Right atrium auricular region (tissue), 2 donors: ENCODE measurements at regions not wholly inside any gene's neighbourhood (a gene's known extent, or its start where the extent isn't known, plus 50 kb on each side); places are given as distances from the start of the nearest gene placed in this dataset.

Experiments used
- DNase-seq: peaks from one replicate; pipeline ENCODE4 v3.0.0-alpha.2; 2019; ENCODE audit warnings: low spot score
- H3K27ac ChIP-seq, 2 donors: fragments of 200-600 bp; sonication (generic); 1 replicate in 1 of 2; 2 replicates in 1 of 2; pipeline ENCODE4 v1.5.1; 2016 to 2019
- H3K27me3 ChIP-seq, 2 donors: fragments of 200-600 bp; sonication (generic); one replicate each; pipeline versions ENCODE4 v1.5.1 to v1.6.0; 2017 to 2019
- H3K36me3 ChIP-seq: fragments of 200-600 bp; sonication (generic); one replicate; pipeline ENCODE4 v1.5.1; 2016
- H3K4me1 ChIP-seq, 2 donors: fragments of 200-600 bp; sonication (generic); one replicate each; pipeline versions ENCODE4 v1.5.1 to v1.6.0; 2017 to 2019
- H3K4me3 ChIP-seq, 2 donors: fragments of 200-600 bp; sonication (generic); 1 replicate in 1 of 2; 2 replicates in 1 of 2; pipeline ENCODE4 v1.5.1; 2017 to 2019; ENCODE audit warnings: mild to moderate bottlenecking in 1 of 2, moderate library complexity in 1 of 2
- H3K9me3 ChIP-seq, 2 donors: fragments of 200-600 bp; sonication (generic); one replicate each; pipeline ENCODE4 v1.5.1; 2019
- CTCF ChIP-seq, 2 donors: fragments of 200-600 bp; sonication (generic); IDR thresholded peaks; one replicate each; pipeline ENCODE4 v1.5.1; 2019; ENCODE audit warnings: antibody characterized with exemption in 2 of 2

- Histone ChIP-seq H3K36me3 (no peaks in the 10 kb centered on the region), H3K4me3 (no peak overlapping the region), H3K27ac (peak overlapping the region in 1 of 2 donors; percentile 63), H3K9me3 (no peaks in the 10 kb centered on the region), H3K4me1 (peaks cover 0 to 21% of the 10 kb centered on the region in 2 donors), H3K27me3 (no peaks in the 10 kb centered on the region)
- TF ChIP-seq CTCF (IDR thresholded peaks at IDR 0.05): no peak
- peak; percentile 67 for DNase-seq
Measured at GRCh38 chr1:58971629-58972140, 187.8 kb upstream of the JUN start.

GRCh38 chr1:58975888-58976287, 192.0 kb upstream of the JUN start:
- H3K4me1 ChIP-seq: peaks cover 0 to 8% of the 10 kb centered on the region in 2 donors
- H3K36me3 ChIP-seq: no peaks in the 10 kb centered on the region
- no peak overlapping the region for H3K4me3 ChIP-seq
- no peak overlapping the region for H3K27ac ChIP-seq
- H3K27me3 ChIP-seq: no peaks in the 10 kb centered on the region
- TF ChIP-seq CTCF (IDR thresholded peaks at IDR 0.05): no peak
- no peaks in the 10 kb centered on the region for H3K9me3 ChIP-seq
- DNase-seq: no peak

GRCh38 chr1:58976294-58976693, 192.4 kb upstream of the JUN start:
- no peak for TF ChIP-seq CTCF (IDR thresholded peaks at IDR 0.05)
- no peak for DNase-seq
- Histone ChIP-seq H3K9me3 (no peaks in the 10 kb centered on the region), H3K4me3 (no peak overlapping the region), H3K27ac (no peak overlapping the region), H3K4me1 (peaks cover 0 to 8% of the 10 kb centered on the region in 2 donors), H3K27me3 (no peaks in the 10 kb centered on the region), H3K36me3 (no peaks in the 10 kb centered on the region)

- H3K27ac ChIP-seq: no peak overlapping the region
- H3K27me3 ChIP-seq: no peaks in the 10 kb centered on the region
- TF ChIP-seq CTCF (IDR thresholded peaks at IDR 0.05): no peak
- H3K9me3 ChIP-seq: no peaks in the 10 kb centered on the region
- H3K36me3 ChIP-seq: no peaks in the 10 kb centered on the region
- DNase-seq: no peak
- no peak overlapping the region for H3K4me3 ChIP-seq
- peaks cover 0 to 6% of the 10 kb centered on the region in 2 donors for H3K4me1 ChIP-seq
Measured at GRCh38 chr1:58977598-58977997, 193.8 kb upstream of the JUN start.

GRCh38 chr1:58978096-58978495, 194.2 kb upstream of the JUN start:
- Histone ChIP-seq H3K4me3 (no peak overlapping the region), H3K36me3 (no peaks in the 10 kb centered on the region), H3K27ac (no peak overlapping the region), H3K9me3 (no peaks in the 10 kb centered on the region), H3K27me3 (no peaks in the 10 kb centered on the region), H3K4me1 (peaks cover 0 to 11% of the 10 kb centered on the region in 2 donors)
- TF ChIP-seq CTCF (IDR thresholded peaks at IDR 0.05): no peak
- no peak for DNase-seq

- no peak overlapping the region for H3K27ac ChIP-seq
- DNase-seq: no peak
- TF ChIP-seq CTCF (IDR thresholded peaks at IDR 0.05): no peak
- H3K4me3 ChIP-seq: no peak overlapping the region
- H3K36me3 ChIP-seq: no peaks in the 10 kb centered on the region
- no peaks in the 10 kb centered on the region for H3K27me3 ChIP-seq
- no peaks in the 10 kb centered on the region for H3K9me3 ChIP-seq
- peaks cover 0 to 19% of the 10 kb centered on the region in 2 donors for H3K4me1 ChIP-seq
Measured at GRCh38 chr1:58979086-58979485, 195.2 kb upstream of the JUN start.
